Right lobe of liver (tissue), 6 donors: ENCODE measurements at regions not wholly inside any gene's neighbourhood (a gene's known extent, or its start where the extent isn't known, plus 50 kb on each side); places are given as distances from the start of the nearest gene placed in this dataset.

Experiments
- ATAC-seq, 4 donors: fragments of 200-7000 bp; cut with Tn5 transposase; one replicate each; pipeline ENCODE4 v1.9.1; 2020; ENCODE audit warnings: mild to moderate bottlenecking in 4 of 4, moderate library complexity in 4 of 4
- DNase-seq, 3 donors: peaks; one replicate each; pipeline ENCODE4 v3.0.0-alpha.2; 2020
- H3K27ac ChIP-seq, 3 donors: fragments of 200-600 bp; one replicate each; pipeline ENCODE4 v1.8.0; 2022
- H3K27me3 ChIP-seq, 2 donors: fragments of 200-600 bp; one replicate each; pipeline ENCODE4 v1.8.0; 2022
- H3K36me3 ChIP-seq, 4 donors: fragments of 200-600 bp; sonication (generic) in 1 of 4; one replicate each; pipeline versions ENCODE4 v1.5.1 to v1.8.0; 2017 to 2022; ENCODE audit warnings: control low read depth in 1 of 4
- H3K4me1 ChIP-seq, 4 donors: fragments of 200-600 bp; sonication (generic) in 1 of 4; one replicate each; pipeline versions ENCODE4 v1.5.1 to v1.8.0; 2017 to 2022; ENCODE audit warnings: control low read depth in 1 of 4
- H3K4me3 ChIP-seq, 3 donors: fragments of 200-600 bp; one replicate each; pipeline ENCODE4 v1.8.0; 2022
- H3K9me3 ChIP-seq, 4 donors: fragments of 200-600 bp; sonication (generic) in 1 of 4; one replicate each; pipeline versions ENCODE4 v1.5.1 to v1.8.0; 2017 to 2022; ENCODE audit warnings: control low read depth in 1 of 4
- POLR2A ChIP-seq: fragments of 450-650 bp; IDR thresholded peaks from one replicate; pipeline ENCODE4 v1.6.1; 2017; ENCODE audit warnings: antibody characterized with exemption, mild to moderate bottlenecking
- WGBS: methylation state at CpG from one replicate; pipeline ENCODE4 v1.1.6; 2018; ENCODE audit warnings: low coverage, low lambda C conversion rate; ENCODE audit not compliant: insufficient coverage; ENCODE audit errors: missing lambda C conversion rate; 5-methylcytosine and 5-hydroxymethylcytosine counted together
- intact Hi-C, 2 donors: fragments of 100-400 bp; cut with DNase I; formaldehyde crosslinking; loops; one replicate each; pipeline versions ENCODE4 v1.11.2 to v1.14.1; 2022
- TF ChIP-seq, protein P1 (sequence below), 4 donors: fragments of 200-600 bp in 3 of 4; fragments of 450-650 bp in 1 of 4; IDR thresholded peaks; one replicate each; pipeline versions ENCODE4 v1.5.1 to v1.8.0; 2016 to 2022; ENCODE audit warnings: antibody characterized with exemption in 4 of 4, mild to moderate bottlenecking in 2 of 4
- donor health status: DM: no; HTN: yes; CAD: no.
- donor health status: DM: no; HTN: no; CAD: no.
- donor health status: DM: no; HTN: no; CAD: no.
- donor health status: DM: no; HTN: yes; CAD: no.
- donor health status: DM: no; HTN: yes; CAD: no.

DNA sequence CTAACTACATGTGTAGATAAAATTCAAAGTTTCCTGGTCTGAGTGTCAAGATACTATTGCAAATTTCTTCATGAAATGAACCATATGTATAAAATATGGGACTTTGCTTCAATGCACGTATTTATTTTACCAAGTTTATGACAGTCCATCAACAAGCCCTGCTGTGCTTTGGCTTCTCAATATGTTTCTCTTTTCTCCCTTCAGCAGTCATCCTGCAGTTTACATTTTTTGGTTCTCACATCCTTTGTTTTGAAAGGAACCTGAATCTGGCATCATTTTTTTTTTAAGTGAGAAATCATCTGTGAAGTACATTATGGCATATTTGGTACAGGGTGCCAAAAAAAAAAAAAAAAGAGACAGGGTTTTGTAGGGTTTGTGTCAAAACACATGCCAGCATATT, 65.1 kb downstream of the YIPF5 start:
- Histone ChIP-seq H3K4me3 (no peak overlapping the region), H3K27me3 (no peaks in the 10 kb centered on the region), H3K36me3 (no peaks in the 10 kb centered on the region), H3K9me3 (no peaks in the 10 kb centered on the region), H3K4me1 (no peaks in the 10 kb centered on the region), H3K27ac (no peak overlapping the region)
- intact Hi-C loops: no loop called here
- DNase-seq (no peak), ATAC-seq (no peak)
- TF ChIP-seq, protein P1, sequence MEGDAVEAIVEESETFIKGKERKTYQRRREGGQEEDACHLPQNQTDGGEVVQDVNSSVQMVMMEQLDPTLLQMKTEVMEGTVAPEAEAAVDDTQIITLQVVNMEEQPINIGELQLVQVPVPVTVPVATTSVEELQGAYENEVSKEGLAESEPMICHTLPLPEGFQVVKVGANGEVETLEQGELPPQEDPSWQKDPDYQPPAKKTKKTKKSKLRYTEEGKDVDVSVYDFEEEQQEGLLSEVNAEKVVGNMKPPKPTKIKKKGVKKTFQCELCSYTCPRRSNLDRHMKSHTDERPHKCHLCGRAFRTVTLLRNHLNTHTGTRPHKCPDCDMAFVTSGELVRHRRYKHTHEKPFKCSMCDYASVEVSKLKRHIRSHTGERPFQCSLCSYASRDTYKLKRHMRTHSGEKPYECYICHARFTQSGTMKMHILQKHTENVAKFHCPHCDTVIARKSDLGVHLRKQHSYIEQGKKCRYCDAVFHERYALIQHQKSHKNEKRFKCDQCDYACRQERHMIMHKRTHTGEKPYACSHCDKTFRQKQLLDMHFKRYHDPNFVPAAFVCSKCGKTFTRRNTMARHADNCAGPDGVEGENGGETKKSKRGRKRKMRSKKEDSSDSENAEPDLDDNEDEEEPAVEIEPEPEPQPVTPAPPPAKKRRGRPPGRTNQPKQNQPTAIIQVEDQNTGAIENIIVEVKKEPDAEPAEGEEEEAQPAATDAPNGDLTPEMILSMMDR (IDR thresholded peaks at IDR 0.05): no peak
- TF ChIP-seq POLR2A: no peak
- WGBS: 40% methylated on average over 1 of the region's 1 CpG

DNA sequence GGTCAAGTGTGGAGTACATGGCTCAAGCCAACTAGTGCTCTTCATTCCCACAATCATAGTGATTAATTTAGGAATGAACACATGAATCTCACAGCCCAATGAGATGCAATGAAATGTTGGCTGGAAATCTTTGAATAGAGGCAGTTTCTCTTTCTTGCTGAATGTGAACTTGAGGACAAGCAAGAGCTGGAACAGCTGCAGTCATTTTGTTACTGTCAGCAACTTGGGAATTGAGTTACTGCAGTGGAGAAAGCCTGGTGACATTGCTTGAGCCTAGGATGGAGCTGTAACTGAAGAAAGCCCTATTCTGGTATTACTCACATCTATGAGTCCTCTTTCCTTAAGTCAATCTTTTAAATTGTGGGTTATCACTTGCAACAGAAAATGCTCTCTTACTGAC, 62.3 kb downstream of the YIPF5 start:
- DNase-seq (no peak), ATAC-seq (no peak)
- Histone ChIP-seq H3K27me3 (no peaks in the 10 kb centered on the region), H3K36me3 (no peaks in the 10 kb centered on the region), H3K9me3 (no peaks in the 10 kb centered on the region), H3K4me1 (no peaks in the 10 kb centered on the region), H3K27ac (no peak overlapping the region), H3K4me3 (no peak overlapping the region)
- TF ChIP-seq, protein P1 (IDR thresholded peaks at IDR 0.05): no peak
- no peak for TF ChIP-seq POLR2A
- intact Hi-C loops: no loop called here
